SK-N-MC (cell line): ENCODE measurements at regions not wholly inside any gene's neighbourhood (a gene's known extent, or its start where the extent isn't known, plus 50 kb on each side); places are given as distances from the start of the nearest gene placed in this dataset.

Experiments used
- EZH2 ChIP-seq: fragments of 200-600 bp; sonication (generic); IDR thresholded peaks from one replicate; pipeline ENCODE4 v1.6.1; 2017; ENCODE audit warnings: antibody characterized with exemption
- POLR2AphosphoS5 ChIP-seq: IDR thresholded peaks from 2 replicates; pipeline ENCODE4 v1.6.1; 2012; ENCODE audit warnings: mild to moderate bottlenecking, low read depth, low read length, borderline replicate concordance

GRCh38 chr15:95923792-95924191 is 406.7 kb upstream of the NR2F2 start:
- TF ChIP-seq EZH2 (no peak), POLR2AphosphoS5 (no peak)
